Activated CD8-positive, alpha-beta T cell treated with anti-CD3 and anti-CD28 coated beads for 36 hours (primary cell): ENCODE measurements at regions not wholly inside any gene's neighbourhood (a gene's known extent, or its start where the extent isn't known, plus 50 kb on each side); places are given as distances from the start of the nearest gene placed in this dataset.

Experiments used
- ATAC-seq: fragments of 200-7000 bp; cut with Tn5 transposase; one replicate; pipeline ENCODE4 v1.10.0; 2021; ENCODE audit warnings: mild to moderate bottlenecking, moderate library complexity
- CTCF ChIA-PET: fragments of 350-600 bp; sonication (Branson Sonifier 250); formaldehyde crosslinking; loops from one replicate; lab custom pipeline; 2021; ENCODE audit warnings: antibody characterized with exemption; lab: Charles Lee
- POLR2A ChIA-PET: fragments of 350-600 bp; sonication (Branson Sonifier 250); formaldehyde crosslinking; loops from one replicate; lab custom pipeline; 2021; ENCODE audit warnings: antibody characterized with exemption; lab: Charles Lee
- DNase-seq: peaks from one replicate; pipeline ENCODE4 v3.0.0-alpha.2; 2020
- H3K27ac Mint-ChIP-seq: one replicate; pipeline ENCODE4 v1.8.0; 2021; ENCODE audit warnings: mild to moderate bottlenecking, mixed read lengths
- H3K27me3 Mint-ChIP-seq: one replicate; pipeline ENCODE4 v1.8.0; 2021; ENCODE audit warnings: mixed read lengths
- H3K36me3 Mint-ChIP-seq: one replicate; pipeline ENCODE4 v1.8.0; 2021; ENCODE audit warnings: low read depth, mixed read lengths
- H3K4me1 Mint-ChIP-seq: one replicate; pipeline ENCODE4 v1.8.0; 2021; ENCODE audit warnings: low read depth, mixed read lengths
- H3K4me3 Mint-ChIP-seq: one replicate; pipeline ENCODE4 v1.8.0; 2021; ENCODE audit warnings: mild to moderate bottlenecking, moderate library complexity, mixed read lengths
- H3K9me3 Mint-ChIP-seq: one replicate; pipeline ENCODE4 v1.8.0; 2021; ENCODE audit warnings: mixed read lengths
- intact Hi-C: fragments of 100-400 bp; cut with micrococcal nuclease; formaldehyde crosslinking; loops from one replicate; pipeline ENCODE4 v1.10.0; 2022
- TF ChIP-seq, protein P1 (sequence below): fragments of 200-600 bp; IDR thresholded peaks from one replicate; pipeline ENCODE4 v1.8.0; 2022; ENCODE audit warnings: antibody characterized with exemption, mild to moderate bottlenecking

DNA sequence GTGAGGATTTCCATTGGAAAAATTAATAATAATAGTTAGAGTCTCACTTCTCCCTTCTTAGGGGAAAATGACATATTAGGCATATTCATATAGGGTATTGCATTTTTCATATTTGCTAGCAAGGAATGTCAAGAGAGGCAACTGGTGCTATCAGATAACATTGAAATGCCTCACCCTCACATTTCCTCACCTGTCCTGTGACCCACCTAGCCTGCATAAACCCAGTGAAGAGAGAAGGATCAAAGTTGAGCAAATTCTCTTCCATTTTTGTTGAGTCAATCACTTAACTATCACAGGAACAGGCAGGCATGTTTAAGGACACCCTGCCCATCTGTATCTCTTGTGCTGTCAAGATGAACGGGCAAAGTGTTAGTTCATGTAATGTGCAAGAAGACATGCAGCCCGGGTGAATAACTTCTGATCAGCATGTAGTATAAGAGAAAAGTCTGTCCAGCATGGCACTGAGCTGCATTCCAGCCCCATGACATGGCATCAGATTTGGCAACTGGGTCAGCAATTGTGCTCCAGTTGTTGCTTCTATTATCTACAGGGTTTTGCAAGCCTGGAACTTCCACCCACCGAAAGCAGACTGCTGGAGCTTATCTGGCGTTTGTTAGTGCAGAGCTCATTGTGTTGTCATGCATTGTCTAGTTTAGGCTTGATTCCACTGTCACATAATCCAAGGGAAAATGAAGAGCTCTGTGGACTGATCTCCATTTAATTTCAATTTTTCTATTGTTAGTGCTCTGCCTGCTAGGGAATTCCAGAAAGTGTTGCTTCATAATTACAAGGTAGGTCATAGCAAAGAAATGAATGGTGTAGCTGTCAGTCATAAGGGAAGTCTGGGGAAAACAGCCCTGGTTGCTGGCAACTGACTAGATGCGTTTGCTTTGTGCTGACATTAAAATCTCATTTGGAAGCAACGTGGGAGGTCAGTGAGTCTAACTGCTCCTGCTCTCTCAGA lies 138.4 kb upstream of the TNFAIP3 start:
- Mint-ChIP-seq H3K9me3 (no peaks in the 10 kb centered on the region), H3K27ac (no peak overlapping the region)

DNA sequence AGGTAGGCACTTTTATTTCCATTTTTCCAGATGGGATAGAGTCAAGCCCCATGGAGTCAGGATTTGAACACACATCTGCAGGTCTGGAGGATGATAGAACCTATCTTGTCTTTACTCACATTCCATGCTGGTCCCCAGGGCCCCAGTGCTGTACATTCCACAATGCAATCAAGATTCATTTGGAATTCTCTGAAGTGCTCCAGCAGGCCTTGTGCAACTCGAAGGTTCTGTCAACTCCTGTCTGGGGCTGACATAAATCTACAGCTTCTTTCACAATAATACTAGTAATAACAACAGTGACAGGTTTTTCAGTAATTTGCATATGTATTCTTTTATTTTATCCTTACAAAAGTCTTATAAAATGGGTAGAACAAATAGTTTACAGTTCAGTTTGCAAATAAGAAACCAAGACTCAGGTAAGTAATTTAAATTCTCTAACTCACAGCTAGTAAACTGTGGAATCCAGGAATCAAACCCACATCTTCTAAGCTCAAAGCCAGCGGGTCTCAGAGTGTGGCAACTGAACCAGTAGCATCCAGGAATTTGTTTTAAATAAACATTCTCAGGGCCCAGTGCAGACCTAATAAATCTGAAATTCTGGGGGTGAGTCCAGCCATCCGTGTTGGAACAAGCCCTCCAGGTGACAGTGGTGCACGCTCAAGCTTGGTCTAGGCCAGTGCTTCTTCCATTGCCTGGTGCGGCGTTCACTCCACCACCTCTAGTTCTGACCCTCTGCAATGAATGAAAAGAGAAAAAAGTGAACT lies 137.0 kb upstream of the TNFAIP3 start:
- H3K9me3 Mint-ChIP-seq, result no peaks in the 10 kb centered on the region
- no peak overlapping the region for H3K4me3 Mint-ChIP-seq
- ChIA-PET POLR2A (no interaction called here), CTCF (interaction anchor here (1.1 to 1.7 kb wide), 2 partner anchors 53 to 68 kb away, joined by 3 to 4 read pairs; no protein-coding TSS in a partner anchor)
- H3K27me3 Mint-ChIP-seq, result no peaks in the 10 kb centered on the region
- DNase-seq, result no peak
- no peaks in the 10 kb centered on the region for H3K4me1 Mint-ChIP-seq
- no peak overlapping the region for H3K27ac Mint-ChIP-seq
- TF ChIP-seq, protein P1, sequence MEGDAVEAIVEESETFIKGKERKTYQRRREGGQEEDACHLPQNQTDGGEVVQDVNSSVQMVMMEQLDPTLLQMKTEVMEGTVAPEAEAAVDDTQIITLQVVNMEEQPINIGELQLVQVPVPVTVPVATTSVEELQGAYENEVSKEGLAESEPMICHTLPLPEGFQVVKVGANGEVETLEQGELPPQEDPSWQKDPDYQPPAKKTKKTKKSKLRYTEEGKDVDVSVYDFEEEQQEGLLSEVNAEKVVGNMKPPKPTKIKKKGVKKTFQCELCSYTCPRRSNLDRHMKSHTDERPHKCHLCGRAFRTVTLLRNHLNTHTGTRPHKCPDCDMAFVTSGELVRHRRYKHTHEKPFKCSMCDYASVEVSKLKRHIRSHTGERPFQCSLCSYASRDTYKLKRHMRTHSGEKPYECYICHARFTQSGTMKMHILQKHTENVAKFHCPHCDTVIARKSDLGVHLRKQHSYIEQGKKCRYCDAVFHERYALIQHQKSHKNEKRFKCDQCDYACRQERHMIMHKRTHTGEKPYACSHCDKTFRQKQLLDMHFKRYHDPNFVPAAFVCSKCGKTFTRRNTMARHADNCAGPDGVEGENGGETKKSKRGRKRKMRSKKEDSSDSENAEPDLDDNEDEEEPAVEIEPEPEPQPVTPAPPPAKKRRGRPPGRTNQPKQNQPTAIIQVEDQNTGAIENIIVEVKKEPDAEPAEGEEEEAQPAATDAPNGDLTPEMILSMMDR, result no peak
- no peak for ATAC-seq
- intact Hi-C loops, result no loop called here
- H3K36me3 Mint-ChIP-seq, result no peaks in the 10 kb centered on the region

More for the DNA sequence above, 138.4 kb upstream of the TNFAIP3 start:
- intact Hi-C loops, result no loop called here
- TF ChIP-seq, protein P1, result no peak
- Mint-ChIP-seq H3K4me1 (no peaks in the 10 kb centered on the region), H3K4me3 (no peak overlapping the region), H3K27me3 (no peaks in the 10 kb centered on the region), H3K36me3 (no peaks in the 10 kb centered on the region)
- DNase-seq (no peak), ATAC-seq (no peak)
- POLR2A ChIA-PET, result interaction anchor here (0.7 kb wide), 2 partner anchors 83 to 95 kb away, joined by 3 read pairs; no protein-coding TSS in a partner anchor
- CTCF ChIA-PET, result interaction anchor here (1.1 to 1.7 kb wide), 2 partner anchors 55 to 67 kb away, joined by 3 to 4 read pairs; no protein-coding TSS in a partner anchor

DNA sequence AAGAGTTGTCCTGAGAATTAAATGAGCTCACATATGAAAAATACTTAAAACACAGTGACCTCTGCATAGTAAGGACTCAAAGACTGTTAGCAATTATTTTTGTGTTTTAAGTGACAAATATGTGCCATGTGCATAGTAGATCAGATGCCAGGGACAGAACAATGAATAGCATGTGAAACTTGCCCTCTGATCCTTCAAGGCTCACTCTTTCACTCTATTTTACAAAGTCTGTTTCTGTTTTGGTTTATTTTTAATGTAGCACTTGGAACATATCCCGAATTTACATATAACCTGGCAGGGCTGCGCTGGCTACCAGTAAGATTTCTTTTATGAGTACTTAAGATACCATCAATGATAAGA lies 135.5 kb upstream of the TNFAIP3 start:
- TF ChIP-seq, protein P1, result no peak
- Mint-ChIP-seq H3K27ac (no peak overlapping the region), H3K9me3 (no peaks in the 10 kb centered on the region), H3K27me3 (no peaks in the 10 kb centered on the region), H3K4me3 (no peak overlapping the region), H3K36me3 (no peaks in the 10 kb centered on the region), H3K4me1 (peaks cover 11% of the 10 kb centered on the region)
- CTCF ChIA-PET, result no interaction called here
- DNase-seq (no peak), ATAC-seq (no peak)
- POLR2A ChIA-PET, result no interaction called here
- intact Hi-C loops, result no loop called here

- POLR2A ChIA-PET, result no interaction called here
- H3K4me1 Mint-ChIP-seq, result peaks cover 14% of the 10 kb centered on the region
- DNase-seq, result no peak
- CTCF ChIA-PET, result interaction anchor here (0.8 to 1.4 kb wide), 2 partner anchors 15 to 68 kb away, joined by 3 read pairs; no protein-coding TSS in a partner anchor
- ATAC-seq, result no peak
- TF ChIP-seq, protein P1, result no peak
- H3K9me3 Mint-ChIP-seq, result no peaks in the 10 kb centered on the region
- H3K27me3 Mint-ChIP-seq, result no peaks in the 10 kb centered on the region
- H3K27ac Mint-ChIP-seq, result no peak overlapping the region
- no peaks in the 10 kb centered on the region for H3K36me3 Mint-ChIP-seq
- no peak overlapping the region for H3K4me3 Mint-ChIP-seq
- intact Hi-C loops, result no loop called here
Observed at GRCh38 chr6:137731960-137732616, 135.0 kb upstream of the TNFAIP3 start.
